NCI-H1436 treated with DMSO at 0.1 percent for 48 hours (cell line): ENCODE measurements at regions not wholly inside any gene's neighbourhood (a gene's known extent, or its start where the extent isn't known, plus 50 kb on each side); places are given as distances from the start of the nearest gene placed in this dataset.

ENCODE experiments used
- DNase-seq: peaks from one replicate; lab custom pipeline; 2025; lab: John Stamatoyannopoulos, UW

DNA sequence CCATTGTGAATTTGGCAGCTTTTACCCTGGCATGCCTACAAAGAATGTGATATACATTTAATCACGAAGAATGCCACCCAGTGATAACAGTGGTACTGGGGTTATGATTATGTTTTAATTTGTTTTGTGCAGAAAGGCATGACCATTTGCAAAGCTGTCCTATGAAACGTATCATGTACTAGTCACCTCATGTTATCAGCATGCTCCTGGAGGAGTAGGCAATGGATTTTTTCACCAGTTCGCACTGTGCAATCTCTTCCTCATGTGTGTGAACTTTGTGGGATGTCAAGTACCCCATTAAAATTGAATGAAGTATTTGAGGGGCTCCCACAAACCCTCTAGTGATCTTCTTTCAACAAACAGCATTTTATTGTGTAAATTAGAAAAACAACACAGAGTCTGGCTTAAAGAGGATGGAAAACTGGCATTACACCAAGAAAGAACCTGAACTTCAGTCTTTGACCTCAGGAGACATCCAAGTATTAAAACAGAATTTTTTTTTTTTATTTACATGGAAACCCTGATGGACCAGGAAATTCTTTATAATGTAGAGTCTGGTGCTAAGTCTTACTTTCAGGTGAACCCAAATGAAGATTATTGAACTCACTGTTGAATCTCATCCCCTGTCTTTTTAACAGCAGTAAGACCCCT is 200.6 kb upstream of the PGRMC2 start:
- DNase-seq: no peak

DNA sequence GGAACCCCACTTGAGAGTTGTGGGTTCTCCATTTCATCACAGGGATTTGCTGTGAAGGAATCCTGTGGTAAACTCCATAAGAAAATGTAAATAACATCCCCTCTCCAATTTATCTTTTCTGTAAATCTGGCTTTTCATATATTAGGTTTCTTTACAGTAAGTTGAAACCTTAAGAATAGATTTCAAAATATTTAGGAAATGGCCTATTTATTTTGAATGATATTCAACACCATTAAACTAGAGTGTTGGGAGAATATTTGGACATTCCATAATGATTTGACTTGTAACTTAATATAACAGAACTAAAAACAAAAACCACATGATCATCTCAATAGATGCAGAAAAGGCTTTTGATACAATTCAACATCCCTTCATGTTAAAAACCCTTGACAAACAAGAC is 197.3 kb upstream of the PGRMC2 start:
- DNase-seq: no peak

DNA sequence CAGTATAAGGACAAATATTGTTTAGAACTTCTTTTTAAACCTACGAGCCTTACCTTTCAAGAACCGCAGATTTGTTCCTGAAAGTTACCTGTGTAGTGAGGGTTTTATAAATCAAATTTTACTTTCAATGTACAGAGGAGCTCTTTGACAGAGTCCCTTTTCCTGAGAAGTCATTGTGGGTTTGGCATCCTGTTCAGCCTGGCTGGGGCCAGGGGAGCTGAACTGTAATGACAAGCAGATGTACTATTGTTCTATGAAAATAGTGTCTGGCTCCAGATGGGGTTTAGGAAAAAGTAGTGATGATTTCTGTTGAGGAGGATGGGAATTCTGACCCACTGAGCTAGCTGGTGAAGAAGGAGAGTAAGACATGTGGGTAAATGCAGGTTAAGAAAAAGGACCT is 196.2 kb upstream of the PGRMC2 start:
- no peak for DNase-seq

DNA sequence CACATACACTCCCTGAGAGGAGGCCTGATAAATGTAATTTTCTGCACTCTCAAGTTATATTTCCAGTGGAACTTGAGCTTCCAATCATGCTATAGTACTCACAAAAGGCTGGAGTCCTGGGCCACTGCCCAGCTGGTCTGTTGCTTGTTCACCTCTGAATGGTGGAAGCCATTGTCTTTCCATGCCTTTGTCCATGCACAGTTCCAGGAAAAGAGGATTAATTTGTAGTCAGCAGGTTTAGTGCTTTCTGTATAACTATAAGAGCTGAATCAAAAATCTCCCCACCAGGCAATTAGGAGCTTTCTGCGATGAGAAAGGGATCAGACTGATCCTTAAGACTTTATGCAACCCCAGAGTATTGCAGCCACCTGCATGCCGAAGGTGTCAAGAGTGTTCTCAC is 195.4 kb upstream of the PGRMC2 start:
- DNase-seq: no peak

DNA sequence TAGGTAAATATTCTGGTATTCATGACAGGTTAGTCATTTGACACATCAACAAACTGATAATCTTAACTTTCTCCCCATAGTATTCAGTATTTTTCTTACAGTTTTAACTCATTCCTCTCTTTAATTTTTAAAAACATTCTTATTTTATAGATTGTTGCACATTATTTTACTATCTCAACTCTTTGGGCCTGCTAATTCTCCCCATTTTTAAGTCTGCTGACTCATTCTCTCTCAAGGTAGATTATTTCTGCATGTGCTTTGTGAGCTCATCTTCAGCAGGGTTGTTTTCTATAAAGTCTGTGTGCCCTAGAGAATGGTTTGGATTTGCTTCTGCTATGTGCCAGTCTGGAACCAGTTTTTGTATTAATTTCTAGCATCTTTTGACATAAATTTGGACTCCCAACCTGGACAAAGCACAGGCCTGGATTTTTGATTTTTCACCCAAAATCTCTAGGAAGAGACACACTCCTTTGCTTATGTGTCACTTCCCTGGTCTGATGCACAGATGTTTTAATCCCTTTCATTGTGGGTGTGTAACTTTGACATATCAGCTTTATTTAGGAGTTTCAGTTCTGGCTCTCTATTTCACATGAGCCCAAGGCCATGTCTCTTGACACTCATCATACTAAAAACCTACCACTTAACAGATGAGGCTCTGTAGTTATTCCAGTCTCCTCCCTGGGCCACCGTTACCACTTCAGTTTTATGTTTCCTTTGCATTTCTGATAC is 194.3 kb upstream of the PGRMC2 start:
- no peak for DNase-seq

DNA sequence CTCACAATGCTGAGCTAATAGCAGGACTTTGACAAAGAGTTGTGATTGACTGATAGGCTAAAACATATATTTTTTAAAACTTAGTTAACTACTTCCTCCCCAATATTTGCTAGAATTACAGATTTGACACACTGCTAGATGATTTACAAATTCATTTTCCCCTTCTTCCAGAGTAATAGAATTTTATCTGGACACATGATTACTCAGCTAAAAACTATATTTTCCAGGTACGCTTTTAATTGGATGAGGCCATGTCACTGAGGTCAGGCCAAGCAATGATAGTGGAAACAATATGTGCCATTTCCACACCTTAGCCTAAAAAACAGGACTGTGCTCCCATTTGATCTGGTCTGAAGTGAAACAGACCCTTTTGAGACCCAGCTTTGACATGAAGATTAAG is 193.3 kb upstream of the PGRMC2 start:
- DNase-seq: no peak

DNA sequence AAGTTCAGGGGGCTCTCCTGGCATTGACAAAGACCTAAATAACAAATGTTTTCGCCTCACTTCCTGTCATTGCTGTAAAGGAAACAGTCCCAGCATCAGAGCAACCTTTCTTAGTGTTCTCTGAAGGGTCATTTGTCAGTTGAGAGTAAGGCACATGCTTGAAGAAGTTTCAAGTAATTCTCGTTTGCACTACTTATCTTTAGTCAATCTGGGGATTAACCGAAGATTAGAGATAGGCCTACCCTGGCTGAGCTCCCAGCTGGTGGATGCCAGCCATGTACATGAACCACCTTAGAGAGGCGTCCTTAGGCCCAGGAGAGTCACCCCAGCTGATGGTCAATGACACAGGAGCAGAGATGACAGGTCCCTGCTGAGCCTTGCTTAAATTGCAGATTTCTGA is 189.9 kb upstream of the PGRMC2 start:
- DNase-seq: no peak

DNA sequence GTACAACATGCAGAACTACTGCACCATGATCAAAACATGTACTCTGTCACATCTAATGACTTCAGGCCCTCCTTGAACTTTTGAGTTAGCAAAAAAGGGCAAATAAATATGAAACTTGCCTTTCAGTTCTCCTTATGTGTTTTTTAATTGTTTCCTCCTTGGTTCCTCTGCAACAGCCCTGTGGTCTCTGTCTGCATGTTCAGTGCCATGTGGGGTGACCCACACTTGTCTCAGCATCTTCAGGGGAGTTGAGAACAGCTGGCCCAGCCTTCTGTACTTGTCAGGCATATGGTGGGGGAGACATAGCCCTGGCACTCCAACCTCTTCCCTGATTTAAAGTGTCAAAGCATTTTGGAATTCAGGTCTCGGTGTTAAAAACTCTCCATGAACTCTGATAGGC is 188.0 kb upstream of the PGRMC2 start:
- DNase-seq: no peak

DNA sequence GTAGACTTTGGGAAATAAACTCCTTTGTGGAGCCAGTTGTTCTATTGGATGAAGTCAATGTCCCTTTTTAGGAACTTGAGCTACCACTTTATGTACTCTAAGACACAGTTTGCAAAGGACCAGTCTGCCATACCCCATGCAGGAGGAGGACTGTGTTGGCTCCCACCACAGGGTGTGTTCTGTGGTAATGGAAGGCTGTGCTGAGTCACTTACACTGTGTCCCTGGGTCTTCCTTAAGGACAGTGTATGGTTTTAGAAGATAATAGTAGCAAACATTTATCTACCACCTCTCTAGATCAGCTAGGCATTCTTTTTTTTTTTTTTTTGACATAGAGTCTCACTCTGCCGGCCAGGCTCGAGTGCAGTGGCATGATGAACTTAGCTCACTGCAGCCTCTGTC is 184.0 kb upstream of the PGRMC2 start:
- no peak for DNase-seq

DNA sequence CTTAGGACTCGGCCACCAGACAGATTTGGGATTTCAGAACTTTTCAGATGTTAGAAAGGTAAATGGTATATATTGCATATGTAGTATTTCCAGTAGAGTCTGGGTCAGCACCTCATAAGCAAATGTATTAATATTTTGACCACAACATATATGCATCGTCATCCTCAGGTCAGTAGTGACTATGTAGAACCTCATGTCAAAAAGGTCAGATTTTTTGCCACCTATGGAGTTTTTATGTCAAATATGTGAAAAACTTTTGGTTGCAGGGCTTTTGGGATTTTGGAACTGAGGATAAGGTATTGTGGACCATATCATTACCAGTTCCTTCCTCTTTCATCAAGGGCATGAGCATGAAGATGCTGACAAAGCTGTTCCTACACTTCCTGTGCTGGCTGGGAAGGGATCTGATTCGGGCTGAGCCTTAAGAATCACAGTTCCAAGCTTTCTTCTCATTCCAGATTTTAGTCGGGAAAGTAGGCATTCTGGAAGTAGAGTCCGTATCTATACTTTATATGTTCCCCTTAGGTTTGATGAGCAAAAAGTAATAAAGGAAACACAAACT is 183.0 kb upstream of the PGRMC2 start:
- no peak for DNase-seq

DNA sequence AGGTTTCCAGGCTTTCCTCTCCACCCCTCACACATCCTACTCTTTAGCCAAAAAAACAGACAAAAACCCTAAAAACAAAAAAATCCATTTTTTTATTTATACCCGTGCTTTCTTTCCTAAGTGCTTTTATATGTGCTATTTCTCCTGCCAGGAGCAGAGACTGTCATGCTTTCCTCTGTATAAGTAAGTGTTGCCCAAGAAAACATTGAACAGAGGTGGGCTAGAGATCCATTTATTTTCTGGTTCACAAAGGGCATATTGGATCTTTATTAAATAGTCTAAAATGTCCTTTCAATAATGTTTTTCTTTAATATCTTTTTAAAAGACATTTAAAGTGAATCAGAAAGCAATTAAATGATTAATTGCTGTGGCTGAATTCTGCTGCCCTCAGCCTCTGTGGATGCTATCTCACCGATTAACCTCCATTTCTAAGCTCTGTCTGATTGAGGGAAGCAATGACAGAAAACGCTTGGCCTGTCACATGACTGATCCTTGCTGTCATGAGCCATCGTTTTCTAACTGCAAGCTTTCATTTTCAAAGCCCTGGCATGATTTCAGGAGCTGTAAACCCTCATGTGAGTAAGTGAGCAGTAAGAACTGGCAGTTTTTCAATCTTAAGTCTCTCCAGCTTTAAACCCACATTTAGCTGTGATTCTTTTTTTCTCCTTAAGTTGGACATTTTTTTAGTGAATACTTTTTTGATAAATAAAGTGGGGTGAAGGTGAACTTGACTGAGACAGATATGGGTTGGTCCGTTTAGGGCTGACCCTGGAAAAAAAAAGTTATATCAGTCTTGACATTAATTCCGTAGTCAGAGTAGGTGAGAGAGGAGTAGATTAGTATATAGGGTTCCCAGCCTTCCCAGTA is 180.7 kb upstream of the PGRMC2 start:
- DNase-seq: no peak

DNA sequence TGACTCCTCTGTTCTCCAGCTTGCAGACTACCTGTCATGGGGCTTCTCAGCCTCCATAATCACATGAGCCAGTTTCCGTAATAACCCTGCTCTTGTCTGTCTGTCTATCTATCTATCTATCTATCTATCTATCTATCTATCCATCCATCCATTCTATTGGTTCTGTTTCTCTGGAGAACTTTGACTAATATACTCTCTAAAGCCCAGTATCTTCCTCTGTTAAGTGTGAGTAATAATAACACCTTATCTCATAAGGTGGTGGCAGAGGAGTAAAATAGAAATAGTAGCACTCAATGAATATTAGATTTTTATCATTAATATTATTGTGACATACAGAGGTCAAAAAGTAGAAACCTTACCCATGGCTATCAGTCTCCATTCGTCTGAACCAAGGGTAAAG is 177.9 kb upstream of the PGRMC2 start:
- no peak for DNase-seq

DNA sequence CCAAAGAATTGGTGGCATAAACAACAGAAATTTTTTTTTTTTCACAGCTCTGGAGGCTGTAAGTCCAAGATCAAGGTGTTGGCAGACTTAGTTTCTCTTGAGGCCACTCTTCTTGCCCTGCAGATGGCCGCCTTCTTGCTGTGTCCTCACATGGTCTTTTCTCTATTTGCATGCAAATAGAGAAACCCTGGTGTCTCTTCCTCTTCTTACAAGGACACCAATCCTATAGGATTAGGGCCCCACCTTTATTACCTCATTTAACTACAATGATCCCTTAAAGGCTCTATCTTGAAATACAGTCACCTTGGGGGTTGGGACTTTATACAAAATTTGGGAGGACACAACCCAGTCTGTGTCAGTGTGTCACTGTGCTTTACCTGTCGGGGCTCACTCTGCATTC is 175.4 kb upstream of the PGRMC2 start:
- no peak for DNase-seq

DNA sequence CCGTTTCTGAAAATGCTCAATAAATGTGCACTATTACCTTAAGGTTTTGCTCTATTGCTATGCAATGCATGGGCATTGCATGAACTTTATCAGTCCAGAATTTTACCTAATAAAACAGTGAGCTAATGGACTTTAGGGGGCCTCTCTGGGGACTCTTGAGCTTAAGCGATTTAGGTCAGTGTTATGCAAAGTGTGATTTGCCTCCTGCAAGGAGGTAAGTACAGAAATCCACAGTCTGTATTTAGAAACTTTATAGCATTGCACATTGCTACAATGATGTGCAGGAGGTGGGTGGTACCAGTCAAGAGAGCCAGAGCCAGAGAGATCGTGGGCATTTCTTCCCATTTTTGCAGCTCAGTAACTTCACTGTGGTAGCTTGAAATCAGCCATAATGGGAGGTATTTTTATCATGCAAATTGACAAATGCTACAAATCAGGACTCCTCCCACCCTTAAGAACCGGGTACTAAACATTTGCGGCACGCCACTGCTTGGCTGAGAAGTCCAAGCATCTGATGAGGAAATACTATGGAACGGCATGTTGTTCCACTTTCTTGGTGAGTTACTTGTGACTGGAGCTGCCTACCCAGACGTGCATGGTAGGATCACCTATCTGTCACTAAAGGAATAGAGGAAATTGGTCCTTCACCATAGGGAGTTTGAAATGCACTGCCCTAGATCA is 174.6 kb upstream of the PGRMC2 start:
- DNase-seq: no peak

DNA sequence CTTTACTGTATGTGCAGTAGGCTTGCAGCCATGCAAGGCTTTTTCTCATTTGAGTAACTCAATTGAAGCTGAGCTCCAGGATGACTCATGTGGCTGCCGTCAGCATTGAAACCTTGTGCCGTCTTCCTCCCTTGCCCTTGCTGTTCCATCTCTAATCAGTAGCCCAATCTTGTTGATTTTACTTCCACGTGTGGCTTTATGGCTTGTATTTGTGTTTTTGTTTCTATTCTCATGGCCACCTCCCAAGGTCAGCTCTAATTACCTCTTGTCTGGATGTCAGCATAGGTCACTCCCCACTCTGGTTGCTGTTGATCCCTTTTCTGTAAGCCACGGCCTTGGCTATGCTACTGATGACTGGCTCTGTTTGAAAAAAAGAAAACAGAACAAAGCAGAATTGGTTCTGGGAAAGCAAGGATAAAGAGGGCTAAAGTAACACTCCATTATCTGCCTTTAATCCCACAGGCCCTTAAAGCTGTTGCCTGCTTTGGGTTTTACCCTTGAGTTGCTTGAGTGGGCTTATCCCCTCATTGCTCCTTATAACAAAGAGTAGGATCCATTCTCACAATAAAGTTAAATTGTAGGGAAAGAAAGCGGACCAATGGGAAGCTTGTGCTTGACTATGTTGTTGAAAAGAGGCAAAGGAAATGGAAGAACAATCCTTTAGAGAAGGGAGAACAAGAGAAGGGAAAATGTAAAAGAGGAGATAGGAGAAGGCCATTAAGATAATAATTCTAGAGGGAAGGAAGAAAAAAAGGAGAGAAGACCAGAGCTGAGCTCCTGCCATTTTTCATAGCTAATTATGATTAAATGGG is 173.9 kb upstream of the PGRMC2 start:
- no peak for DNase-seq

DNA sequence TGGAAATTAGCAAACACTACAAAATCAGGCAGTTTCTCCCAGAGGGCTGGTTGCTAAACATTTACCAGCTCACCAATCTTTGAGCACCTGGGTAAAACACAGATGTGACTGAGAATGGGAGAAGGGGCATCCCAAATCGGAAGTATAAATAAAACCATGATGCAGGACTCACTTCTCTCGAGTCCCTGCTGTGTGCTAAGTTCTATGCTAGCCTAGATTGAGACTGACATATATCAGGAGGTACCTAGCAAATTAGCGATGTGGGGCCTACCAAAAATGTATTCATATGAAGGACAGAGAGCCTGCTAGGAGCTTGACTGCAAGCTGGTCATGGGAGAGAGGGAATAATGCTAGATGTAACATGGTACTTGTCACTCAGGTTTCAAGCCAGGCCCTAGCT is 171.9 kb upstream of the PGRMC2 start:
- no peak for DNase-seq

DNA sequence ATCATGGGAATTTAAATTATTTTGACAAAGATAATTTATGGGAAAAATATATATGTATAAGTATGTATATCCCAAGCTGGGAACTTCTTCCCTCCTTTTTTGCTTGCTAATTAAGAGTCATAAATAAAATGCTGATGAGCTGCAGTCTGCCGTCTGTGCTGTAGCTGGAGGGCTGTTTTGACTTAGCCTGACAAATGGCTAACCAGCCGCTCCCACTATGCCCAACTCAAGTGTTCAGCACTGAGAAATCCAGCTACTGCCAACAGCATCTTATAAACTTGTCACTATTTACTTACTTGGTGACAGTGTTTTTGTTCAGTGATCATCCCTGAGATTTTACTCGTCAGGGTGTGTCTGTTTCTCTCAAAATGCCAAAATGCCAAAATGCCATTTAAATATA is 171.2 kb upstream of the PGRMC2 start:
- DNase-seq: no peak

DNA sequence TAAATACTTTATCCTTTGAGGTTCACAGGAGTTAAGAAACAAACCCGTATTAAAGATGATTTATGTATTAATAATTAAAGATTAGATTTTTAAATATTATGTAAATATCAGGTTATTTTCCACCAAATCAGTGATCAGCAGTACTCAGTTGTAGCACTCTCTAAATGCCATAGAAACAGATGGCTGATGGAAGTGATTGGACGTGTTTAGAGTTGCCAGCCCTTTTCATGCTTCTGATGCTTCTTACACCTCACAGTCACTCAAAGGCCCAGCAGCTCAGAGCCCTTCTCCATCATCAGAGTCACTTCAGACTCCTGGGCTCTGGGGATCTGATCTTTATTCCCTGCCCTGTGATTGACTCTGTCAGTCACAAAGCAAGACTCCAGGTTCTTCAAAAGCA is 170.1 kb upstream of the PGRMC2 start:
- DNase-seq: no peak

DNA sequence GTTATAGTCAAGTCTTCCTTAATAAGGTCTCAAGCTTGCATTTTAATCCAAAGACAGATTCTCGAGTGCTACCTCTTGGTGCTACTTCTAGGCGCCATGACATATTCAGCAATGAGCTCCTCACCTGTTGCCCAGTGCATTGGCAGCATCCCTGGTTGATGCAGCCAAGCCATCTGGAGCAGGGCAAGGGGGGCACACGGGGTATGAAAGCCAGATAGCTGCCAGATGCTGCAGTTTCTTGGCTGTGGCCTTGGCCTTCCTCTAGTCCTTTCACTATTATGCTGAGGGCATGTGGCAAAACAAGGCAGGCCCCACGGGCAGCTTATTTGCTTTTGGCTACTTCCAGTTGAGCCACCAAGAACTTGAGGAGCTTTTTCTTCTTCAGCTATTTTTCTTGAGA is 168.6 kb upstream of the PGRMC2 start:
- no peak for DNase-seq

DNA sequence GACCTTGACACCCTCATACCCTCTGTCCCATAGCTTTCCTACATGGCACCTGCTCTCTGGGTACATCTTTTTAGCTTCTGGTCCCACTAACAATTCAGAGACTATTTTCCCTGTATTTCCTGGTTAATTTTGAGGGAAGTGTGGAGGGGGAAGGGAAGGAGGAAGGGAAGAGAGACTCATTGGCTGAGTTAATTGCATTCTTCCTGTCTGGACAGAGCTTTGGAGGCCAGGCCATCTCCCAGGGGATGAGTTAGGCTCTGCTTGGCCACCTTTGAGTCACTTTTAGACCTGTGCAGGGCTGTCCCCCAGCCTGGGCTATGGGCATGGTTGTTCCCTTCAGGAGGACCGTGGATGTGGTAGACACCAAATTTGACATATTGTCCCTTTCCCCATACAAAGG is 167.9 kb upstream of the PGRMC2 start:
- DNase-seq: no peak

DNA sequence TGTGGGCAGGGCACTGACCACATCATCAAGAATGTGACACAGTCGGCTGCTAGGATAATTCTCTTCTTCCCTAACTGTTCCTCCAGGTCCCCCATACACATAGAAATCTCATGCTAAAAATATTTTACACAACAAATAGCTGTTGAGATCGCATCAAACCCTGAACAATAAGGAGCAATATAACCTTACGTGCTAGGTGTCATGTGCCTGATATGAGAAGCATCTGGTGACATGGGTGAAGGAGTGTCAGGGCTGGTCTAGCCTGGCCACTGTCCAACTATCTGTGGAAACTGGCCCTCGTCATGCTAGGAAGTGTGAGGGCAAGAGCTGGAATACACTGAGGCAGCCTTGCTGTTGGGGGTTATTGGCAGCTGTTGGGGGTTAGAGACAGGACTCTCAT is 167.3 kb upstream of the PGRMC2 start:
- DNase-seq: no peak
